ENCODE measurements at regions not wholly inside any gene's neighbourhood (a gene's known extent, or its start where the extent isn't known, plus 50 kb on each side); places are given as distances from the start of the nearest gene placed in this dataset.

DNA sequence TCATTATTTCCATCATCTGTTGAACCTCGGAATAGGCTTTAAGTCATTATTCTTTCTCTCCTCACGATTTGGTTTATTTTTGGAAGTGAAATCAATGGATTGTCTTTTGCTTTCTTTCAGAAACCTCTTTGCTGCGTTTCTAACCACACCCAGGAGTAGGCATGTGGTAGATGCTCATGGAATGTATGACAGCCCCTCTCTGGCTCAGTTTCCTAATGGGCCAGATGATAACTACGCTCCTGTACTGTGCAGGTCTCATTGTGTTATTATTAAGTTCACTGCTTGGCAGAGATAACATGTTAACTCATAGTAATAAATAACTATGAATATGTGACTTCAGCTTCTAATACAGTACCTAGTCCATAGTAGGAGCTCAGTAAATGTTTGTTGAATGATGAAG, 175.5 kb upstream of the KLF4 start:
- Histone ChIP-seq H3K27me3 (replicated peaks) (no peaks in the 10 kb centered on the region), H3K9me3 (replicated peaks) (no peaks in the 10 kb centered on the region), H3K27ac (no peak overlapping the region), H3K4me1 (replicated peaks) (no peaks in the 10 kb centered on the region), H3K36me3 (no peaks in the 10 kb centered on the region), H3K4me3 (no peak overlapping the region)
- DNase-seq (ENCODE audit: low read depth in 1 of 2, low spot score in 2 of 2), result no peak

DNA sequence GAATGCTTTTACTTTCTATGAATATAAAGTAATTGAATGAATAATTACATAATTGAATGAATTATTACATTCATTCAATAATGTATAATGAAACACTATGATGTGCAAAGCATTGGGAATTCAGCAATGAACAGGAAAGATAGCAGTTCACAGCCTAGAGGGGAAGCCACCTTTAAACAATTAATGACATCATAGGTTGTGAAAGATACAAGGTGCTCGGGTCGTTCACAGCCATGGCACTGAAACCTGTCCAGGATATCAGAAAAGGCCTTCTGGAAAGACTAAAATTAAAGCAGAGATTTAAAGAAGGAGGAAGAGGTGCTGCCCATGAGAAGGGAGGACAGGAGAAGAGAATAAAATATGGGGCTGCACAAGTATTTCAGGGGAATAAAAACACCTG, 171.4 kb upstream of the KLF4 start:
- H3K4me1 ChIP-seq (replicated peaks), result no peaks in the 10 kb centered on the region
- no peak overlapping the region for H3K4me3 ChIP-seq
- no peaks in the 10 kb centered on the region for H3K36me3 ChIP-seq
- H3K9me3 ChIP-seq (replicated peaks), result no peaks in the 10 kb centered on the region
- no peaks in the 10 kb centered on the region for H3K27me3 ChIP-seq (replicated peaks)
- DNase-seq (ENCODE audit: low read depth in 1 of 2, low spot score in 2 of 2), result no peak
- H3K27ac ChIP-seq, result no peak overlapping the region

DNA sequence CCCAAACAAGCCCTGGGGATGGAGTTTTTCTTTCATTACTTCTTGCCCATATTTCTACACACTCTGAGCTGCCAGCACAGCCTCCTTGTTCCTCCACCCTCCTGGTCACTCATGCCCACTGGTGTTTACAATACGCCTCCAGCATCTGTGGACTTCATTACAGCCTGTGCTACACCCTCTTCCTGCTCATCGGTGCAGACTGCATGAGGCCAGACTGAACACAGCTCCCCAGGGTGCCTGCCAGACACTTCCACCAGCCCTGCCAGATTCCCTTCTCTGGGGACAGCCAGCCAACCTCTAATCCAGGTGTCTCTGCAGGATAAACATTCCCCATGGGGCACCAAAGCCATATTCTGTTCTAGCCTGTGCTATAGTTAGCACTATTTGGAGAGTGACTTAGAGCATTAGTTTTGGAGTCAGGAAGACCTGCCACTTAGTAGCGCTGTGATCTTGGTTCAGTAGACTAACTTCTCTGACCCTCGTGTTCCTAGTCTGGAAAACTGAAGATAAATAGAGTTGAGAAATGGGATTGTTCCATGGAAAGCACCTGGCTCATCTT, 163.8 kb upstream of the KLF4 start:
- no peaks in the 10 kb centered on the region for H3K36me3 ChIP-seq
- no peak for DNase-seq (ENCODE audit: low read depth in 1 of 2, low spot score in 2 of 2)
- H3K27ac ChIP-seq, result no peak overlapping the region
- H3K9me3 ChIP-seq (replicated peaks), result no peaks in the 10 kb centered on the region
- H3K4me1 ChIP-seq (replicated peaks), result no peaks in the 10 kb centered on the region
- no peak overlapping the region for H3K4me3 ChIP-seq
- no peaks in the 10 kb centered on the region for H3K27me3 ChIP-seq (replicated peaks)

DNA sequence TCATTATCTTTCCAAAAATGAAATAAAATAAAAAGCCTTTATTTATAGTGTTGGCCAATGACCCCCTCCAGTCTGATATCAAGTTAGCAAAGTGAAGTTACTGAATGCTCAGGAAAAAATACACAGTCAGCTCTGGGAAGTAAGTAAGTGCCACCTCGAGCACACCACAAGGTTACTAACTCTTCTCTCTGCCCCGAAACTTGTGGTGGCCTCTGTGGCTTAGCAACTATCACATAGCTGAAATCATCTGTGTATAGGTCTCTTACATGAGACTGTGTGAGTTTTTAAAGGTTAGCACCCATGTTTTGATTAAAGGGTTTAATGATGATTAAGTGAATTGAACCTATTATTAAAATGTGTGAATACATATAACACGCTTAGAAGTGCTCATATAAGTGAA, 161.4 kb upstream of the KLF4 start:
- no peak for DNase-seq (ENCODE audit: low read depth in 1 of 2, low spot score in 2 of 2)
- Histone ChIP-seq H3K27me3 (replicated peaks) (no peaks in the 10 kb centered on the region), H3K36me3 (no peaks in the 10 kb centered on the region), H3K4me3 (no peak overlapping the region), H3K9me3 (replicated peaks) (no peaks in the 10 kb centered on the region), H3K4me1 (replicated peaks) (no peaks in the 10 kb centered on the region), H3K27ac (no peak overlapping the region)

DNA sequence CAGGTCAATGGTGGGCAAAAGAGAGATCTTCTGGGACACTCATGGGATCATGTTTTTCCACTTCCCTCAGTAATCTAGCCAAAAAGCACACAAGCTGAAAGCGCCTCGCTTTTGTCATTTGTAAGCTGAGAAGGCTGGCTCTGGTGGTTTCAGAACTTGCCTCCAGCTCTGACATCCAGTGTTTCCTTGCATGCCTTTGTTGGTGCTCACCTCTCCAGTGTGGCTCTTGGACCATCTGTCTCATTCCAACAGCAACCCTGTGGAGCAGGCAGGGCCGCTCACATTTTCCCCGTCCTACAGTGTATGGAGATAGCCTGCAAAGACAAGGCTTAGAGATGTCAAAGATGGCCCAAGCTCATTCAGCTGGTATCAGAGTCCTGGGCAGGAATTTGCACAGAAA, 160.8 kb upstream of the KLF4 start:
- Histone ChIP-seq H3K4me1 (replicated peaks) (no peaks in the 10 kb centered on the region), H3K4me3 (no peak overlapping the region), H3K36me3 (no peaks in the 10 kb centered on the region), H3K27ac (no peak overlapping the region), H3K27me3 (replicated peaks) (no peaks in the 10 kb centered on the region), H3K9me3 (replicated peaks) (no peaks in the 10 kb centered on the region)
- DNase-seq (ENCODE audit: low read depth in 1 of 2, low spot score in 2 of 2), result no peak

DNA sequence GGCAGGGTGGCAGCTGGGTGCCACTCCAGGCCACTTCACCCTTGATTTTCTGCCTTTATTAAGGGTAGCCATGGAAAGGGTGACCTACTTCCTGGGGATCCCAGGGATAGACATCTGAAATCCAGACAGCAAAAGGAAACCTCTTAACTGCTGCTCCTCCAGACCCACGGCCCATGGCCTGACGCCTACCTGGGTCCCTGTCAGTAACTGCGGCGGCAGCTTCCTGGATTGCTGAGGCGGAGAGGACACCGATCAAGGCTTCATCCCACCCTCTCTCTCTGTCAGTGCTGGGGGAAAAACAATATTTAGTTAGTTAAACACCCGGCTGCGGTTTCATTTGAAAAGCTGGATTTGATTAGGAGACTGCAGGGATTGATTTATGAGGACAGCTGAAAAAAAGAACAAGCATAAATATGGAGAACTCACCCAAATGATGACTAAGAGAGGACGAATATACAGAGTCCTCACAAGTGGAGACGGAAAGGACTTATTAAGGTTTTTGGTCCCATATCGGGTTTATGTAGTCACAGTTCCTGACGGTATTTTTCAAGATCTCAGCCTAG, 158.7 kb upstream of the KLF4 start:
- no peaks in the 10 kb centered on the region for H3K9me3 ChIP-seq (replicated peaks)
- H3K4me1 ChIP-seq (replicated peaks), result no peaks in the 10 kb centered on the region
- no peak overlapping the region for H3K27ac ChIP-seq
- no peak overlapping the region for H3K4me3 ChIP-seq
- H3K36me3 ChIP-seq, result no peaks in the 10 kb centered on the region
- no peak for DNase-seq (ENCODE audit: low read depth in 1 of 2, low spot score in 2 of 2)
- H3K27me3 ChIP-seq (replicated peaks), result no peaks in the 10 kb centered on the region

DNA sequence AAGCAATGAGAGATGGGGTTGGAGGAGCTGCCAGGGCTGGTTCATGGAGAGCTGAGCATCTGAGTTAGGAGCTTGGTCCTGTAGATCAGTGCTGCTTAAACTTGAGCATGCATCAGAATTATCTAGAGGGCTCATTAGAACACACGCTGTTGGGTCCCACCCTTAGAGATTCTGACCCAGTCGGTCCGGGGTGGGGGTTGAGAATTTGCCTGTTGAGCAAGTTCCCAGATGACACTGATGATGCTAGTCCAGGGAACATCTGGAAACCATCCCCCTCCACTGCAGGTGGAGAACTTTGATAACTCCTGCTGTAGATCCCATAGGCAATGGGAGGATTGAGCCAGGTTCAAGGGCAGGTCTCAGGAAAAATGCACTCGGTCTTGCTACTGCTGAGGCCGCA, 158.0 kb upstream of the KLF4 start:
- Histone ChIP-seq H3K27me3 (replicated peaks) (no peaks in the 10 kb centered on the region), H3K36me3 (no peaks in the 10 kb centered on the region), H3K27ac (no peak overlapping the region), H3K4me3 (no peak overlapping the region), H3K9me3 (replicated peaks) (no peaks in the 10 kb centered on the region), H3K4me1 (replicated peaks) (no peaks in the 10 kb centered on the region)
- DNase-seq (ENCODE audit: low read depth in 1 of 2, low spot score in 2 of 2), result no peak

DNA sequence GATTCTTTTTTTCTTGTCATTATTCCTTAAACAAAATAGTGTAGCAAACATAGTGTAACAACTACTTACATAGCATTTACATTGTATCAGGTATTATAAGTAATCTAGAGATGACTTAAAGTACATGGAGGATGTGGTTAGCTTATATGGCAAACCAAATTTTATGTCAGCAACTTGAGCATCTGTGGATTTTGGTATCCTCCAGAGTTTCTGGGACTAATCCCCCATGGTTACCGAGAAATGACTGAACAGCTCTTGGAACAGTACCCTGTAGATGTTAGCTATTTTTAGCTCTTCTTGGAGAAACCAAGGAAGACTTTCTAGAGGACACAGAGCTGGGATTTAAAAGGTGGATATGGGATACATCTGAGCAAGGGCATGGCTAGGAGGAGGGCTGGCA, 157.6 kb upstream of the KLF4 start:
- Histone ChIP-seq H3K4me3 (no peak overlapping the region), H3K9me3 (replicated peaks) (no peaks in the 10 kb centered on the region), H3K36me3 (no peaks in the 10 kb centered on the region), H3K4me1 (replicated peaks) (no peaks in the 10 kb centered on the region), H3K27me3 (replicated peaks) (no peaks in the 10 kb centered on the region), H3K27ac (no peak overlapping the region)
- no peak for DNase-seq (ENCODE audit: low read depth in 1 of 2, low spot score in 2 of 2)

DNA sequence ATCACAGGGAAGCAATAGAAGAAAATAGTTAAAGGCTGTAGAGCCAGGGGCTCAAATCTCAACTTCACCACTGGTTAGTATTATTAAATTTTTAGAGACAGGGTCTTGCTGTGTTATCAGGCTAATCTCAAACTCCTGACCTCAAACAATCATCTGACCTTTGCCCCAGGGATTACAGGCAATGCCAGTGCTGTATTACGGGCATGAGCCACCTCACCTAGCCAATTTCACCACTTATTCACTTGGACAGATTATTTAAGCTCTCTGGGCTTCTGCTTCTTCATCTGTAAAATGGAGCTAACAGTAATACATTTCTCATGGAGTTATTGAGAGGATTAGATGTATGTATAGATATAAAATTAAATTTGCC, 155.9 kb upstream of the KLF4 start:
- no peak for DNase-seq (ENCODE audit: low read depth in 1 of 2, low spot score in 2 of 2)
- no peak overlapping the region for H3K27ac ChIP-seq
- no peak overlapping the region for H3K4me3 ChIP-seq
- no peaks in the 10 kb centered on the region for H3K27me3 ChIP-seq (replicated peaks)
- H3K4me1 ChIP-seq (replicated peaks), result no peaks in the 10 kb centered on the region
- H3K36me3 ChIP-seq, result no peaks in the 10 kb centered on the region
- H3K9me3 ChIP-seq (replicated peaks), result no peaks in the 10 kb centered on the region

DNA sequence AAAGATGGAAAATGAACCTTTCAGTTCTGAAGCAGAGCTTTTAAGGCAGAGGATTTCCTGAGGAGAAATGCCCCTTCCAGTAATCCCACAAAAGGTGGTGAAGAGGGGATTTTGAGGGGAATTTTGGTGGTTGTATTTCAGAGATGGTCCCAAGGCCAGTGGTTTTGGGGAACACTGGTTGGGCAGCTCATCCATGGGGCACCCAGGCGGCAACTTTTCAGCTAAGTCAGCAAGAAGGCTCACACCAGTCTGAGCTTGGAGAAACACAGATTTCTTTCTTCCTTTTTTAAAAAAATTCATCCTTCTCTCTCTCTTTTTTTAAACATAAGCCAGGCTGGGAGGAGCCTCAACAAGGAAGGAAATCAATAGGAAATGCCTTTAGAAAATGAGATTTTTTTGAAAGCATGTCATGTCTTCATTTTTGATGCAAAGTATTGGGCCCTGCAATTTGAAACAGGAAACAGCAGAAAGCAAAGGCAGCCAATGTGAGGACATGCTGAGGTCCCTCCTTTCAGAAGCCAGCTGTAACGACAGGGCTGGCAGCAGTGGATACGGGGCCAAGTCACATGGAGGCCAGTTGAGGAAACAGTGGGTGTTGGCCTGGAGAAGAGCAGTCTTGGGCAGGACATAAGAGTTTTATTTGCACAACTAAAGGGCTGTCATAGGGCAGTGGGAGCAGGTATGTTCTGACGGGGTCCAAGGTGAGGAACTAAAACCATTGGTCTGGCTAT, 155.3 kb upstream of the KLF4 start:
- no peak for DNase-seq (ENCODE audit: low read depth in 1 of 2, low spot score in 2 of 2)
- H3K27ac ChIP-seq, result no peak overlapping the region

DNA sequence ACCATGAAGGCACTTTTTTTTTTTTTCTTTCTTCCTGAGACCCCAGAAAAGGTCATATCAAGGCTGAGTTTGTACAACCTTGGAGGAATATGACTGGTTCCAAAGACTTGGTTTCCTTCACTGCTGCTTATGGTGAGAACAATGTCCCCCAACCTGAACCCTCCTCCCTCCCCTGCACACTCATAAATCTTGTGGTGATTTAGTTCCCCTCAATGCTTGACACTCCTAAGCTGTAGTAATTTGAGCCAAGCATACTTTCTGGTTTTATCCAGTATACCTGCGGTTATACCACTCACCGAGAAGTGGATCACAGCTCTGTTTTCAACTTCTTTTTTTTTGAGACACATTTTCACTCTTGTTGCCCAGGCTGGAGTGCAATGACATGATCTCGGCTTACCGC, 149.9 kb upstream of the KLF4 start:
- no peaks in the 10 kb centered on the region for H3K36me3 ChIP-seq
- DNase-seq (ENCODE audit: low read depth in 1 of 2, low spot score in 2 of 2), result no peak
- no peaks in the 10 kb centered on the region for H3K27me3 ChIP-seq (replicated peaks)
- H3K9me3 ChIP-seq (replicated peaks), result no peaks in the 10 kb centered on the region
- peak overlapping the region; percentile 98 for H3K27ac ChIP-seq
- H3K4me1 ChIP-seq (replicated peaks), result peaks cover 21% of the 10 kb centered on the region
- no peak overlapping the region for H3K4me3 ChIP-seq

More for the DNA sequence above, 155.3 kb upstream of the KLF4 start:
- Histone ChIP-seq H3K9me3 (replicated peaks) (no peaks in the 10 kb centered on the region), H3K4me1 (replicated peaks) (no peaks in the 10 kb centered on the region), H3K27me3 (replicated peaks) (no peaks in the 10 kb centered on the region), H3K36me3 (no peaks in the 10 kb centered on the region), H3K4me3 (no peak overlapping the region)

DNA sequence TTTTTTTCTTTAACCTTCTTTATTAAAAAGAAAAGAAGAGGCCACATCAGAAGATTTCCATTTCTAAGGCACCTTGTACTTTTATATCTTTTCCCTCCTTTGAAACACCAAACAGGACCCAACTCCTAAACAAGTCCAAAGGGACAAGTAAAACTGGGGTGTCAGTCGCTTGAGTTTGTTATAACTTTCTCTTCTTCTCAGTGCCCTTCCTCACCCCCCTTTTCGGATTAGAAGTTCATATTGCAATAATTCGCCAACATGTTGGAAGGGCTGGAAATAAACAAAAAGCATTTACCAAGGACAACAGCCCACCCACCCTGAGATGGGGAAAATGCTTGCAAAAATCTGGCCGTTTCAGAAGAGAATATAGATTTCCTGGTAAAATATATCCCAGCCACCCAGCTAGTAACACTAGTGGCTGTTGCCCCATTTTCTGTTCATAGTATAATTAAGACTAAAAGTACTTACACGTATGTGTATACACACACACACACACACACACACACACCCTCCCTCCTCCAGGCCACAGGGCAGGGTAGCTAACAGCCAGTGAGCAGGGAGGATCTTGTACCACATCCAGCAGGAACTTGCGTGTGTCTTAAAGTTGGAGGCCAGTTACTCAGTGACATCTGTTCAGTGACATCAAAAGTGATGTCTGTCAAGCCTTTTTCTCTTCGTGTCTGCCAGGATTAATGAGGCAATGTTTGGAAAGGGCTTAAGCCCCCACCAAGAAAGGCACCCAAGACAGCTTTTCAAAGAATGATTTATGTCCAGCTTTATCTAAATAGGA, 149.1 kb upstream of the KLF4 start:
- H3K4me3 ChIP-seq, result peak overlapping the region; percentile 46
- H3K9me3 ChIP-seq (replicated peaks), result no peaks in the 10 kb centered on the region
- peak; percentile 57 to 62 for DNase-seq (ENCODE audit: low read depth in 1 of 2, low spot score in 2 of 2)
- H3K27me3 ChIP-seq (replicated peaks), result no peaks in the 10 kb centered on the region
- H3K36me3 ChIP-seq, result no peaks in the 10 kb centered on the region
- peak overlapping the region; percentile 98 for H3K27ac ChIP-seq
- H3K4me1 ChIP-seq (replicated peaks), result peaks cover 21% of the 10 kb centered on the region

DNA sequence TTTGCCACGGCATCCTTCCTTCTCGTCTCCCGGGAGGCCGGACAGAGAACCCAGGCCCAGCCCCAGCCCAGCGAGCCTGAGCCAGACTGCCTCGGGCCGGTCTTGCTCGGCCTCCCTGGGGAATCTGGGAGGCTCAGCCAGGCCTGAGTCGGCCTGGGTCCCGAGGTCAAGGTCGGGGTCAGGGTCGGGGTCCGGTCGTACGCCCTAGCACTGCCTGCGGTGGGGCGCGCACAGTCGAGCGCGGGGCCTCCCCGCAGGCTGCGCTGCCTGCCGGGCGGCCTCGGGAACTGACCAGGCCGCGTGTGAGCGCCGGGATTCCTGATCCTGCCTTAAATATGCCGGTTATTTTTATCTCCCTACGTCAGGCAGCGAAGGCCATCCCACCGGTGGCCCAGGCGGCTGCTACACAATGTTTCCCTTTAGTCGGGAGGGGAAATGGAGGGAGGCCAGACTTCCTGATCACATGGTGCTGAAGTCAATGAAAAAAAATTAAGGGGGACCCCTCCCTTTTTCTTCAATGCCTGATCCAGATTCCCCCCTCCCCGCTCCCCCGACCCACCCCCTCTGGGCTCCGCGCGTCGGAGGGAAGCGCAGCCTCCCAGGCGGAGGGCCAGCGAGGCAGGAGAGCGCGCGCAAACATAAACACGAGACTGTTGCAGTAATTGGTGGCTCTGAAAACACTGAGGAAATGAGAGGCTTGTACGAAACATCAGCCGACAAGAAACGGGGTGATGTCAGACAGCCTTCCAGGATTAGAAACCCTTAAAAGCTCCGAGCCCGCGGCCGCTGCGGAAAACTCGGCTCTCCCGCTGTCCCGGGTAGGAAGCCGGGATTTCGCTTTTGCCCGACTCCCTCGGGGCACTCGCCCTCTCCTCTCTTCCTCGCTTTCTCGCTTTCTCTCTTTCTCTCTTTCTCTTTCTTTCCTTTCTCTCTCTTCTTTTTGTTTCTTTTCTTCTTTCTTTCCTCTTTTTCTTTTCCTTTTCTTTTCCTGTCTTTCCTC, 148.2 kb upstream of the KLF4 start:
- Histone ChIP-seq H3K9me3 (replicated peaks) (no peaks in the 10 kb centered on the region), H3K4me1 (replicated peaks) (peaks cover 21% of the 10 kb centered on the region), H3K36me3 (no peaks in the 10 kb centered on the region), H3K4me3 (peak overlapping the region; percentile 46), H3K27ac (peak overlapping the region; percentile 98), H3K27me3 (replicated peaks) (no peaks in the 10 kb centered on the region)
- DNase-seq (ENCODE audit: low read depth in 1 of 2, low spot score in 2 of 2), result peak; percentile 90 to 91
